ENCODE measurements at regions not wholly inside any gene's neighbourhood (a gene's known extent, or its start where the extent isn't known, plus 50 kb on each side); places are given as distances from the start of the nearest gene placed in this dataset.

- no peaks in the 10 kb centered on the region for H3K4me1 ChIP-seq (replicated peaks)
- intact Hi-C loops (cut with DNase I), result no loop called here
- H3K9me3 ChIP-seq, result no peaks in the 10 kb centered on the region
- no peaks in the 10 kb centered on the region for H3K36me3 ChIP-seq
- no peaks in the 10 kb centered on the region for H3K27me3 ChIP-seq (replicated peaks; ENCODE audit: insufficient read depth)
- no peak overlapping the region for H3K27ac ChIP-seq
- H3K4me3 ChIP-seq, result no peak overlapping the region
- TF ChIP-seq, protein P1, sequence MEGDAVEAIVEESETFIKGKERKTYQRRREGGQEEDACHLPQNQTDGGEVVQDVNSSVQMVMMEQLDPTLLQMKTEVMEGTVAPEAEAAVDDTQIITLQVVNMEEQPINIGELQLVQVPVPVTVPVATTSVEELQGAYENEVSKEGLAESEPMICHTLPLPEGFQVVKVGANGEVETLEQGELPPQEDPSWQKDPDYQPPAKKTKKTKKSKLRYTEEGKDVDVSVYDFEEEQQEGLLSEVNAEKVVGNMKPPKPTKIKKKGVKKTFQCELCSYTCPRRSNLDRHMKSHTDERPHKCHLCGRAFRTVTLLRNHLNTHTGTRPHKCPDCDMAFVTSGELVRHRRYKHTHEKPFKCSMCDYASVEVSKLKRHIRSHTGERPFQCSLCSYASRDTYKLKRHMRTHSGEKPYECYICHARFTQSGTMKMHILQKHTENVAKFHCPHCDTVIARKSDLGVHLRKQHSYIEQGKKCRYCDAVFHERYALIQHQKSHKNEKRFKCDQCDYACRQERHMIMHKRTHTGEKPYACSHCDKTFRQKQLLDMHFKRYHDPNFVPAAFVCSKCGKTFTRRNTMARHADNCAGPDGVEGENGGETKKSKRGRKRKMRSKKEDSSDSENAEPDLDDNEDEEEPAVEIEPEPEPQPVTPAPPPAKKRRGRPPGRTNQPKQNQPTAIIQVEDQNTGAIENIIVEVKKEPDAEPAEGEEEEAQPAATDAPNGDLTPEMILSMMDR (IDR thresholded peaks at IDR 0.05), result no peak
- no peak for TF ChIP-seq POLR2A (IDR thresholded peaks at IDR 0.05)
- 71% methylated on average over 1 of the region's 1 CpG for WGBS
- no peak for DNase-seq (ENCODE audit: low spot score)
Measured at GRCh38 chr13:83281654-83282053, 600.6 kb downstream of the SLITRK1 start.

GRCh38 chr13:83274679-83275078 lies 607.6 kb downstream of the SLITRK1 start:
- Histone ChIP-seq H3K36me3 (no peaks in the 10 kb centered on the region), H3K4me1 (replicated peaks) (no peaks in the 10 kb centered on the region), H3K4me3 (no peak overlapping the region), H3K9me3 (no peaks in the 10 kb centered on the region), H3K27ac (no peak overlapping the region), H3K27me3 (replicated peaks; ENCODE audit: insufficient read depth) (no peaks in the 10 kb centered on the region)
- DNase-seq (ENCODE audit: low spot score), result no peak
- intact Hi-C loops (cut with DNase I), result no loop called here
- TF ChIP-seq POLR2AphosphoS5 (IDR thresholded peaks at IDR 0.05) (no peak), POLR2A (IDR thresholded peaks at IDR 0.05) (no peak)
- TF ChIP-seq, protein P1 (IDR thresholded peaks at IDR 0.05), result no peak

DNA sequence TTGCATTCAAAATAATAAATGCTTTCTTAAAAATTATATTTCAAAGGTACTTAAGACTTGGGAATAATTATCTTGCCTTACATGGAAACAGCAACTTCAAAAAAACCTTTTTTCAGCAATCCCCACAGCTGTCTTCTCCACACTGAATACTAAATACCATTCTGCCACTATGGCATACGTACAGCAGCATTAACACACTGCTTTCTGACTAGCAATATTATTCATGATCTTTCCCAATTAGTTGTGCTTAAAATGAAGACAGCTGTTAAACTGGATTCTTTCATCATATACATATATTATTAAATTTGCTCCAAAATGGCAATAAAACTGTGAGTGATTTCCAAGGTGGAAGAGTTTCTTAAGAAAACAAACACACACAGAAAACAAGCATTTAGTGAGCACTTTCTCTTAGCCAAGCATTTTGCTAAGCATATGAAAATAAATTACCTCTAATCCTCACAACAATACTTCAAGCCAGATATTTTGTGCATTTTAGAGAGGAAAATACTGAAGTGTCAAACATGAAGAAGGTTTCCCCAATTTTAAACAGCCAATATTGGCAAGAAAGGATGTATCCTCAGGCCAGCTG lies 609.5 kb downstream of the SLITRK1 start:
- no peak for TF ChIP-seq POLR2A (IDR thresholded peaks at IDR 0.05)
- no peak for TF ChIP-seq POLR2AphosphoS5 (IDR thresholded peaks at IDR 0.05)
- WGBS, result 79% methylated on average over 1 of the region's 1 CpG
- intact Hi-C loops (cut with DNase I), result no loop called here

DNA sequence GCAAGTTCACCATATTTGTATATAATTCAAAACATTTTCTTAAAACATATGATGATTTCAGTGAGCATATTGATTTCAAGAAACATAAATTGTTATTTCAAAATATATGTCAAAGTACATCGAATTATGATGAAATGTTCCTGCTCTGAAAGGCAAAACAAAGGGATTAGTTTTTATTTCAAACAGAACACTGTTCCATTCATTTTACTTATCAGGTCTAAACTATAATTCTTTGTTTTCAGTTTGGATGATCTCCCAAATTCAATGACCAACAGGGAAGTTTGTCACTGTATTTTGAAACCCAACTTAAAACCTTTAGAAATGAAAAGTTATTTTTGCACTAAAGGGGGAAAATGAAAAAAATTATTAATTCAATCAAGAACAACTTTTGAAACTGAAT lies 610.2 kb downstream of the SLITRK1 start:
- WGBS, result 83% methylated on average over 1 of the region's 1 CpG
- H3K27ac ChIP-seq, result no peak overlapping the region
- no peak for DNase-seq (ENCODE audit: low spot score)
- no peaks in the 10 kb centered on the region for H3K4me1 ChIP-seq (replicated peaks)
- intact Hi-C loops (cut with DNase I), result no loop called here
- no peaks in the 10 kb centered on the region for H3K36me3 ChIP-seq
- TF ChIP-seq POLR2AphosphoS5 (IDR thresholded peaks at IDR 0.05) (no peak), POLR2A (IDR thresholded peaks at IDR 0.05) (no peak)
- TF ChIP-seq, protein P1 (IDR thresholded peaks at IDR 0.05), result no peak
- no peaks in the 10 kb centered on the region for H3K9me3 ChIP-seq
- H3K4me3 ChIP-seq, result no peak overlapping the region
- no peaks in the 10 kb centered on the region for H3K27me3 ChIP-seq (replicated peaks; ENCODE audit: insufficient read depth)

More for the DNA sequence above, 609.5 kb downstream of the SLITRK1 start:
- Histone ChIP-seq H3K36me3 (no peaks in the 10 kb centered on the region), H3K9me3 (no peaks in the 10 kb centered on the region), H3K27ac (no peak overlapping the region), H3K4me1 (replicated peaks) (no peaks in the 10 kb centered on the region), H3K4me3 (no peak overlapping the region), H3K27me3 (replicated peaks; ENCODE audit: insufficient read depth) (no peaks in the 10 kb centered on the region)
- DNase-seq (ENCODE audit: low spot score), result no peak

GRCh38 chr13:83265279-83265678 lies 617.0 kb downstream of the SLITRK1 start:
- Histone ChIP-seq H3K4me1 (replicated peaks) (no peaks in the 10 kb centered on the region), H3K27ac (no peak overlapping the region), H3K36me3 (no peaks in the 10 kb centered on the region), H3K27me3 (replicated peaks; ENCODE audit: insufficient read depth) (no peaks in the 10 kb centered on the region), H3K9me3 (no peaks in the 10 kb centered on the region), H3K4me3 (no peak overlapping the region)
- DNase-seq (ENCODE audit: low spot score), result no peak
- 69% methylated on average over 5 of the region's 5 CpGs for WGBS
- TF ChIP-seq POLR2A (IDR thresholded peaks at IDR 0.05) (no peak), POLR2AphosphoS5 (IDR thresholded peaks at IDR 0.05) (no peak)
- TF ChIP-seq, protein P1 (IDR thresholded peaks at IDR 0.05), result no peak
- intact Hi-C loops (cut with DNase I), result no loop called here
